ENCODE measurements at regions not wholly inside any gene's neighbourhood (a gene's known extent, or its start where the extent isn't known, plus 50 kb on each side); places are given as distances from the start of the nearest gene placed in this dataset.

DNA sequence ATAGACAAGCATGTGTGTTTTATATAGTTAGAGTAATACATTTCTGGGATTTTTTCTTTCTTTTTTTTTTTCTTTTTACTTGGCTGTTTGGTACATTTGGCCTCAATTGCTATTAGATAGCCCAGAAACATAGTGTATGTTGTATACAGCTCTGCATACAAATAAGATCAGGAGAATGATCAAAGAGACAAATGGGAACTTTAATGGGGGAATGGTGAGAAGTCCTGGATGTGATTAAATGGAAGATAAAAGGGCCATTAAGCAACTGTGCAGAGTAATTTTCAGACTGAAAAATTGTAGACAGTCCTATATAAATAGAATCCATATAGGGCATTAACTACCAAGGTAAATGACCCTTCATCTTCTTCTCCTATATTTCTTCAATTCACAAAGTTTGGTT is 575.6 kb downstream of the EBF1 start:
- Histone ChIP-seq H3K9me3 (ENCODE audit: low read length) (no peaks in the 10 kb centered on the region), H3K27ac (ENCODE audit: extremely low read length, insufficient read depth, low read length) (no peak overlapping the region), H3K27me3 (ENCODE audit: control insufficient read depth in 1 of 2, insufficient read depth in 2 of 2, low read length in 2 of 2) (no peaks in the 10 kb centered on the region), H3K4me1 (ENCODE audit: insufficient read depth, low read length) (peaks cover 17% of the 10 kb centered on the region), H3K4me2 (ENCODE audit: low read depth, low read length) (no peak overlapping the region), H2AFZ (ENCODE audit: low read length) (no peak overlapping the region), H3K36me3 (replicated peaks in 1 of 2; ENCODE audit: control insufficient read depth in 1 of 2, insufficient read depth in 2 of 2, low read length in 2 of 2) (no peaks in the 10 kb centered on the region), H3K4me3 (replicated peaks in 1 of 3; ENCODE audit: insufficient read depth in 1 of 3, low read depth in 2 of 3, low read length in 3 of 3) (no peak overlapping the region), H3K9ac (ENCODE audit: insufficient read depth, low read depth, low read length) (no peak overlapping the region), H3K79me2 (ENCODE audit: insufficient read depth, low read length) (no peaks in the 10 kb centered on the region), H4K20me1 (ENCODE audit: insufficient read depth, low read length) (no peaks in the 10 kb centered on the region)
- BruUV-seq (replicated peaks), result no TSS peak
- intact Hi-C loops (cut with micrococcal nuclease; ENCODE audit: unreplicated experiment), result no loop called here
- ATAC-seq (no peak), FAIRE-seq (no peak), DNase-seq (ENCODE audit: low spot score) (no peak)
- in situ Hi-C loops (cut with HindIII; ENCODE audit: extremely low pct_ligation_motif_present, low pct_unique_long_range_greater_than_20kb), result no loop called here
- POLR2A ChIA-PET, result no interaction called here
- TF ChIP-seq NCOA5 (CRISPR knock-in tag; IDR thresholded peaks at IDR 0.05) (no peak), BRD4 (CRISPR knock-in tag; IDR thresholded peaks at IDR 0.05) (no peak), REL (CRISPR knock-in tag; conservative IDR thresholded peaks at IDR 0.05) (no peak), DMAP1 (CRISPR knock-in tag; IDR thresholded peaks at IDR 0.05) (no peak), ZBTB42 (CRISPR knock-in tag; IDR thresholded peaks at IDR 0.05) (no peak), KDM5B (CRISPR knock-in tag; IDR thresholded peaks at IDR 0.05; ENCODE audit: borderline replicate concordance) (no peak), JUN (CRISPR knock-in tag; IDR thresholded peaks at IDR 0.05) (no peak), NFKB2 (CRISPR knock-in tag; IDR thresholded peaks at IDR 0.05; ENCODE audit: borderline replicate concordance) (no peak), ZNF326 (CRISPR knock-in tag; IDR thresholded peaks at IDR 0.05; ENCODE audit: borderline replicate concordance) (no peak)
- TF ChIP-seq, protein P1, sequence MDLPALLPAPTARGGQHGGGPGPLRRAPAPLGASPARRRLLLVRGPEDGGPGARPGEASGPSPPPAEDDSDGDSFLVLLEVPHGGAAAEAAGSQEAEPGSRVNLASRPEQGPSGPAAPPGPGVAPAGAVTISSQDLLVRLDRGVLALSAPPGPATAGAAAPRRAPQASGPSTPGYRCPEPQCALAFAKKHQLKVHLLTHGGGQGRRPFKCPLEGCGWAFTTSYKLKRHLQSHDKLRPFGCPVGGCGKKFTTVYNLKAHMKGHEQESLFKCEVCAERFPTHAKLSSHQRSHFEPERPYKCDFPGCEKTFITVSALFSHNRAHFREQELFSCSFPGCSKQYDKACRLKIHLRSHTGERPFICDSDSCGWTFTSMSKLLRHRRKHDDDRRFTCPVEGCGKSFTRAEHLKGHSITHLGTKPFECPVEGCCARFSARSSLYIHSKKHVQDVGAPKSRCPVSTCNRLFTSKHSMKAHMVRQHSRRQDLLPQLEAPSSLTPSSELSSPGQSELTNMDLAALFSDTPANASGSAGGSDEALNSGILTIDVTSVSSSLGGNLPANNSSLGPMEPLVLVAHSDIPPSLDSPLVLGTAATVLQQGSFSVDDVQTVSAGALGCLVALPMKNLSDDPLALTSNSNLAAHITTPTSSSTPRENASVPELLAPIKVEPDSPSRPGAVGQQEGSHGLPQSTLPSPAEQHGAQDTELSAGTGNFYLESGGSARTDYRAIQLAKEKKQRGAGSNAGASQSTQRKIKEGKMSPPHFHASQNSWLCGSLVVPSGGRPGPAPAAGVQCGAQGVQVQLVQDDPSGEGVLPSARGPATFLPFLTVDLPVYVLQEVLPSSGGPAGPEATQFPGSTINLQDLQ (CRISPR knock-in tag; IDR thresholded peaks at IDR 0.05), result no peak
- TF ChIP-seq, protein P2, sequence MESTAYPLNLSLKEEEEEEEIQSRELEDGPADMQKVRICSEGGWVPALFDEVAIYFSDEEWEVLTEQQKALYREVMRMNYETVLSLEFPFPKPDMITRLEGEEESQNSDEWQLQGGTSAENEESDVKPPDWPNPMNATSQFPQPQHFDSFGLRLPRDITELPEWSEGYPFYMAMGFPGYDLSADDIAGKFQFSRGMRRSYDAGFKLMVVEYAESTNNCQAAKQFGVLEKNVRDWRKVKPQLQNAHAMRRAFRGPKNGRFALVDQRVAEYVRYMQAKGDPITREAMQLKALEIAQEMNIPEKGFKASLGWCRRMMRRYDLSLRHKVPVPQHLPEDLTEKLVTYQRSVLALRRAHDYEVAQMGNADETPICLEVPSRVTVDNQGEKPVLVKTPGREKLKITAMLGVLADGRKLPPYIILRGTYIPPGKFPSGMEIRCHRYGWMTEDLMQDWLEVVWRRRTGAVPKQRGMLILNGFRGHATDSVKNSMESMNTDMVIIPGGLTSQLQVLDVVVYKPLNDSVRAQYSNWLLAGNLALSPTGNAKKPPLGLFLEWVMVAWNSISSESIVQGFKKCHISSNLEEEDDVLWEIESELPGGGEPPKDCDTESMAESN (CRISPR knock-in tag; conservative IDR thresholded peaks at IDR 0.05), result no peak
- CTCF ChIA-PET (ENCODE audit: low intra/inter-chr PET ratio, low total read pairs), result no interaction called here
